ENCODE measurements at regions not wholly inside any gene's neighbourhood (a gene's known extent, or its start where the extent isn't known, plus 50 kb on each side); places are given as distances from the start of the nearest gene placed in this dataset.
"Not testable (repeated sequence)": the region's sequence is repeated elsewhere in the genome, so short reads cannot be mapped to it uniquely, and the experiment has no call there.

DNA sequence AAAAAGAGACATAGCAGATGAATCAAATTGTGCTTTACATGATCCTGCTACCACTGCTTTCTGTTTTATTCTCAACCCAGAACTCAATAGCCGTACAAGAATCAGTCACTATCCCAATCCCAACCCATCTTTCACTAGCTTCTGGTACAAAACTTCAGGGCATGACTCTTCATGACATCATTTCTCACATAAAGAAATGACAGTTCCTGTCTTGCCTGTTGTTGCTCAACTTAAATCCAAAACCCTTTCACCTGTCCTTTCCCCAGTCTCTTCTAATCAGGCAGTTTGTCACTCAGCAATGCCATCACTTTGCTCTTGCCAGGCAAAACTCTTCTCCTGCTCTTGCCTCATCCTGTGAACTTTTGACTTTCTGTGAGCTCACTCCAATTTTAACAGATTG is 962.8 kb downstream of the GALC start:
- ATAC-seq = no peak
- no peak for DNase-seq
- intact Hi-C loops (cut with DNase I, micrococcal nuclease) = no loop called here

DNA sequence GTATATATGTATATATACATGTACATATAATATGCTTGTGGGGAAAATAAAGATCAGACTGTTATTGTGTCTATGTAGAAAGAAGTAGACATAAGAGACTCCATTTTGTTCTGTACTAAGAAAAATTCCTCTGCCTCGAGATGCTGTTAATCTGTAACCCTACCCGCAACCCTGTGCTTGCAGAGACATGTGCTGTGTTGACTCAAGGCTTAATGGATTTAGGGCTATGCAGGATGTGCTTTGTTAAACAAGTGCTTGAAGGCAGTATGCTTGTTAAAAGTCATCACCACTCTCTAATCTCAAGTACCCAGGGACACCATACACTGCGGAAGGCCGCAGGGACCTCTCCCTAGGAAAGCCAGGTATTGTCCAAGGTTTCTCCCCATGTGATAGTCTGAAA is 972.9 kb downstream of the GALC start:
- intact Hi-C loops (cut with DNase I, micrococcal nuclease); ATAC-seq; DNase-seq: not testable (repeated sequence)

DNA sequence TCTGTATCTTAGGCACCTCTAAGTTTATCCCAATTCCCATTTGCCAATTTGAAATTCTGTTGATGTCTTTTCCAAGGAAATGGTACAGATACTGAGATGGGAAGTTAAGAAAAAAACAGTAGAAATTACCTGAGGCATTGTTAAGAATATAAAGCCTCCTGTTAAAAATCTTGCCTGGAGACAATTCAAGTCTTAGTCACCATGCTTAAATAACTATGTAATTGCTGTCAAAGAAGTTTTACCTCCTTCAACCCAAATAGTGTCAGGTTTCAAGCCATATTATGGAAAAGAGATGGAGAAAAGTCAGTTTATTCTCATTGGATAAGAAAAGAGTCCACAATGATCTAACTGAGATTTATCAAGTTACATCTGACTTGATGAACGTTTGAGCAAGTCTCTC is 974.7 kb downstream of the GALC start:
- no peak for DNase-seq
- no peak for ATAC-seq
- intact Hi-C loops (cut with DNase I, micrococcal nuclease) = no loop called here

DNA sequence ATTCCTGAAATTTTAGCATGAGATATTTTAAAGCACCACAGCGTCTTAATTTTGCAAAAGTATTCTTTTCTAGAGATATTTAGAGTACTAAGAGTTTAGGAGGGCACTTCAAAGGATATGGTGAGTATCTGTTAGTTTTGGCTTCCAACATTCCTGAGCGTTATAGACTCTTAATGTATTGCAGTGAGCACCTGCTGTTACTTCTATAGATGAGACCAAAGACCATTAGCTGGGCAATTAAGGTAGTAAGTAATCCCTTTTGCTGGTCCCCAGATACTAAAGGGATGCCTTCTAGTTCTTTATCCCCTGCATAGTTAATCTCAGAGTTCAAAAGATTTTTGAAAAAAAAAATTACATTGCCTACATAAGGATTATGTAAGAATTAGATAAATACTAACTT is 975.6 kb downstream of the GALC start:
- ATAC-seq (no peak), DNase-seq (no peak)
- intact Hi-C loops (cut with DNase I, micrococcal nuclease) = no loop called here

DNA sequence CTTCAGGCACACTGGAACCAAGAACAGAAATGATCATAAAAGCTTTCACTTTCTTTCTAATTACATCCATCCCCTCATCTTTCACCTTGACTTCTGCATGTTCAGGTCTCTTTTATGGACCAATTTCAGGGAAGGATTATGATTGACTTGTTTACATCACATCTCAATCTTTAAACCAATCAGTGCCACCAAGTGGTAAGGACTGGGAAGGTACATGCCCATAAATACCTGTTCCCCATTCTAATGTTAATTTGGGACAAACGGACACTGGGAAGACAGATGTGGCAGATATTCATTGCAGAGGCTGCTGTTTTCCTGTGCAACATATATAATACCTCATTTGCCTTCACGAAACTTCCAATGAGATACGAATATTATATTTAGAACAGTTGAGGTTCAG is 978.1 kb downstream of the GALC start:
- ATAC-seq = no peak
- DNase-seq = no peak
- intact Hi-C loops (cut with DNase I, micrococcal nuclease) = no loop called here

DNA sequence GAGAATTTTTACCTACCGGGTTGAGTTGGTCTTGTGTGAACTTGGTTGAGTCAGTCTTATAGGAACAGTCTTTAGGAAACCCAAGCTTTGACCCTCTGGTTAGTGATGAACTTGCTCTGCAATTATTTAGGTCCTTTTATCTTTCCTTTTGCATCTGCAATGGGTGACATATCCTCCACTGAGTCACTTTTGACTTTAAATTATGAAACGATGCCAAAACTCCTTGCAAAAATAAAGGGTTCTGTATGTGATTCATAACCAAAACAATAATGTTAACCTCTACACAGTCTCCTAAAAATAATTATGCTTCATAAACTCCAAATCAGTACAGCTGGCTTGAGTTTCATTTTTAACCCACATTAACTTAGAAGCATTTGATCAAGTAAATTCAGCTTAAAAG is 979.4 kb downstream of the GALC start:
- no peak for ATAC-seq
- intact Hi-C loops (cut with DNase I, micrococcal nuclease) = no loop called here
- no peak for DNase-seq

DNA sequence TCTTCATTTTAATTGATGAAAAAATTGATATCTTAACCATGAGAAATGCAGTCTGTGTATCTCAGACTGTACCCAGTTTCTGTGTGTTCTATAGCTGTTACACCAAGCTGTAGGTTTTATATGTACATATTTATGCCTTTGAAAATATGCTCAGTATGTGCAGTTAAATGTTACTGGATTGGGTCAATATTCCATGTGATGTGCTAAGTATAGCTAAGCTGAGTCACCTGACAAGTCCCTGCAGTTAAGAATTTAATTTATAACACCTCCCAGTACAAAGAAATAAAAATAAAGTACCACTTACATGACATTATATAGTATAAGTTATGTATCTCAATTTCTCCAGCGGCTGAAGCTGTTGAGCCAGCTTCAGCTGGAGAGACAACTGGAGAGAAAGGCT is 984.0 kb downstream of the GALC start:
- ATAC-seq (no peak), DNase-seq (no peak)

DNA sequence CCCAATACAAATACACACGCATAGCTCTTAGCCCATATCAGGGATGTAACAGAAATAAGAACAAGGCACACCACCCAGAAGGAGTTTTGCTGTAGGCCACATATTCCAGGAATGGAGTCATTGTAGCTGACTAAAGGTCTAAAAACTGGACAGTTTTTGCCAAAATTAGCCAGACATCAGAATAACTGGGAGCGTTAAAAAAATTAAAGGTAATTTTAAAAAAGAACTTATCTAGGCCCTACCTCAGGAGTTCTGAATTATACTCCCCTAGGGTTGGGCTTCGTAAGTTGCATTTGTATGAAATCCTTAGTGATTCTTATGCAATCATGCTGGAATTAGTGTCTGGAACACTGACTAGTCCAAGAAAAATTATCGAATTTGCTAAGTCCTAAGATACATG is 987.7 kb downstream of the GALC start:
- DNase-seq (no peak), ATAC-seq (no peak)
- intact Hi-C loops (cut with DNase I, micrococcal nuclease) = no loop called here

More for the DNA sequence above, 984.0 kb downstream of the GALC start:
- intact Hi-C loops (cut with DNase I, micrococcal nuclease) = no loop called here

DNA sequence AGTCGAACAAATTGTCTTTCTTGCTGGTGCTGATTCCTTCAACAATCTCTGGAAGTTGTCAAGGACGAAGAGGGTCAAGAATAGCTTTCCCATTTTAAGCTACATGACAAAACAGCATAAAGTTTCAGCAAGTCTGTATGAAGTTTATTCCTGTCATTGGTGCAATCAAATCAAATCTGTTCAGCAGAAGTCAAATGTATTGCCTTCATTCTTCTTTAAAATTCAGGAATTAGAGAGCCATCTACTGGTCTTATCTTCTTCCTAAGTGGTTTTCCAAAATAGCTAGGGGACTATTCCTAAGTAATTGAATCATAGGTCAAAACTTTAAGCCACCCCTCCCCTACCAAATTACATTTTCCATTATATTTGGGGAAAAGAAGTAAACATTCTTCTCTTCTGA is 990.2 kb downstream of the GALC start:
- intact Hi-C loops (cut with DNase I, micrococcal nuclease) = no loop called here
- no peak for DNase-seq
- no peak for ATAC-seq

DNA sequence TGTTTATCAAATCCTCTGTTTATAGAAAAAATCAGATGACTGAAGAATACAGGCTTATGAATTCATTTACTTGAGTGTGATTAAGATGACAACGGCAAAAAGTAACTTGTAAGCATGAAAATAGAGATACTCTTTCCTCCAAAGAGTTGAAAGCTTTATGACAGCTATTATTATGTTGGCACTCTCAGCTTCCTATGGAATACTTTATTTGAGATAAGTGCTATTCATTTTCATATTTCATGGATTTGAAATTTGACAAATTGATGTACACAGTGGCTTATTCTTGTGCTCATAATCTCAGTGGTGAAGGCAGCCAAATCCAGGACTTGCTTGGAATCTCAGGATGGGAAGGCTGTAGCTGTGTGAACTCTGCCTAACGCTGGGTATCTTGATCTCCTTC is 991.6 kb downstream of the GALC start:
- ATAC-seq (no peak), DNase-seq (no peak)
- intact Hi-C loops (cut with DNase I, micrococcal nuclease) = no loop called here

DNA sequence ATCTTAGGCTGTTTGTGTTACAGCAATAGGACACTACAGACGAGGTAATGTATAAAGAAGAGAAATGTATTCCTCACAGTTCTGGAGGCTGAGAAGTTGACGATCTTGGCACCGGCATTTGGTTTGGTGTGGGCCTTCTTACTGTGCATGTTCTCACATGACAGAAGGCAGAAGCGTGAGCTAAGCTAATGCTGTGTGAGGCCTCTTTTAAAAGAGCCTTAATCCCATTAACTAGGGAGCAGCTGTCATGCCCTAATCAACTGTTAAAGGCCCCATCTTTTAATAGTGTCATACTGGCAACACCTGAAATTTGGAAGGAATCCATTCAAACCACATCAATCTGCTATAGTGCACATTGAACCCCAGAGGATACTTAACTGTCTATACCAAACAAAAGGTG is 992.9 kb downstream of the GALC start:
- ATAC-seq = no peak
- DNase-seq = no peak
- intact Hi-C loops (cut with DNase I, micrococcal nuclease) = no loop called here

DNA sequence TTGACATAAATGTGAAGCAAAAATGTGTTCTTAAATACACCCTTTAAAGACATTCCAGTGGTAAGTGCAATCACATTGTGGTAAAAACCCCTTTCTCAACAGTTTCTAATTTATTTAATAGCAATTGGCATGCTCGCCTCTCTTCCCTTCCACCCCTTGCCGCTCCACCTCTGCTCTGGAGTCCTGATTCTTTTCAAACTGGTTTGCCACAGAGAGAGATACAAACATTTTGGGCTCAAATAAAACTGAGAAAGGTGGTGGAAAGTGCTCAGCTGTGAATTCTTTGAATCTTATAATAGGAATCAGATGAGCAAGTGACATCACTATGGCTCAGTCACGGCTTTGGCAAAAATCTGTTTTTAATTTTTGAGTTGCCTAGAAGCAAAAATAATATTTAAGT is 993.9 kb downstream of the GALC start:
- intact Hi-C loops (cut with DNase I, micrococcal nuclease) = no loop called here
- ATAC-seq (no peak), DNase-seq (no peak)

DNA sequence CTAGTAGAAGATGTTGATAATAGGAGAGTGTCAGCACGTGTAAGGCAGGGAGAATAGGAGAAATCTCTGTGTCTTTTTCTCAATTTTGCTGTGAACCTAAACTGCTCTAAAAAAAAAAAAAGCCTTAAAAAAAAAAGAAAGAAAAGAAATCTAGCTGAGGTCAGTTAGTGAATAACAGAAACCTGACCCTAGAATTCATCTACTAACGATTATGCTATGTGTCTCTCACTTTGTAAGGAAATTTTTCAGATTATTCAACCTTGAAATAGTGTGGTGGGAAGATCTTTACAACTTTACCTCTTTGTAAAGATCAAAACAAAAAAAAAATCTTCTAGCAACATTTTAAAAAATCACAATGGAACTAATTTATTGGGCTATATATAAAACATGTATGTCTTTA is 995.7 kb downstream of the GALC start:
- intact Hi-C loops (cut with DNase I, micrococcal nuclease) = no loop called here

DNA sequence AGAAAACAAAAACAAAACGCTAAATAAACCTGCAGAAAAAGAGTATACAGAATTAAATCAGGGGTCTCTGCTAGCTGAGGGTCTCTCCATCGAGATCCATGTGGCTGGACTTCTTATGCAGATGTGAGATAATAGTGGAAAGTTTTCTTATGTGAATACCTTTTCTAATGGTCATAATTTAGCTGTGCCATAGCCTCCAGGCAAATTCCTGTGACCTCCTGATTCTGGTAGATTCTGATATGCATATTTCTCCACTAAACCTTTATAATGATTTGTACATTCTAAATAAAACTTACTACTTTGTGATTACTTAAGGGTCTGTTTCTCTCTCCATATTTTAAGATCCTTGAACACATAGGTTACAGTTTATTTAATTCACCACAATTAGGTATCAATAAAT is 1002.6 kb downstream of the GALC start:
- intact Hi-C loops (cut with DNase I, micrococcal nuclease) = no loop called here
- DNase-seq (no peak), ATAC-seq (no peak)

More for the DNA sequence above, 995.7 kb downstream of the GALC start:
- DNase-seq (no peak), ATAC-seq (no peak)

DNA sequence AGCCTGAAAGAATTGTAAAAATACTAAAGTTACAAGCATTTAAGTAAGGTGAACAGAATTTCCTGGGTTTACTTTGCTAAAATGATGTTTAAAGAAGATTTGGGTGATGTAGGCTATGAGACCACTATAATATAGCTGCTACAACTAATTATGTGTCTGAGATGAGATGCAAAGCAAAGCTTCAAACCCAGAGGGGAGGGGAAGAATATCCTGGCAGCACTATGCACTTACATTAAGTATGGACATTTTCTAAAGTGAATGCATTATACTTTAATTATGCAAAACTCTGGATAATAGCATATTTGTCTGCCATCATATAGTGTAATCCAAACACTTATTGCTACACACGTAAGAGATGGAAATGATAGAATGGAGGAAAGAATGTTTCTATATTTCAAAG is 1003.7 kb downstream of the GALC start:
- intact Hi-C loops (cut with DNase I, micrococcal nuclease) = no loop called here
- DNase-seq (no peak), ATAC-seq (no peak)

DNA sequence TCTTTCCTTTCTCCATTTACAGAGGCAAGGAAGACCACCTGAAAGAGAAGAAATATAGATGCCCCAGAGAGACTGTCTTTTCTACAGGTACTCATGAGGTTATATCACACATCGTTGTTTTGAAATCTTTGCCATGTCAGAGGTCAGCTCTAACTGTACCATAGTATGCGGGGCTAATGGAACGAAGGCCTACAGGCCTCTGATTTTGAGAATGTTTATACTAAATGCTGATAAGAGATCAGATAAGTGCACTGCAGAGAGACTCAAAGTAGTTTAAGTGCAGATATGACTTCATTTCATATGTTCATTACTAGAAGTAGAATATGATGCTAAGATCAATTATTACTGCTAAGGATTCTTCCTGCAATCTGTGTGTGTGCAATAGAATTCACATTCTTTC is 1005.0 kb downstream of the GALC start:
- DNase-seq (no peak), ATAC-seq (no peak)
- intact Hi-C loops (cut with DNase I, micrococcal nuclease) = no loop called here

DNA sequence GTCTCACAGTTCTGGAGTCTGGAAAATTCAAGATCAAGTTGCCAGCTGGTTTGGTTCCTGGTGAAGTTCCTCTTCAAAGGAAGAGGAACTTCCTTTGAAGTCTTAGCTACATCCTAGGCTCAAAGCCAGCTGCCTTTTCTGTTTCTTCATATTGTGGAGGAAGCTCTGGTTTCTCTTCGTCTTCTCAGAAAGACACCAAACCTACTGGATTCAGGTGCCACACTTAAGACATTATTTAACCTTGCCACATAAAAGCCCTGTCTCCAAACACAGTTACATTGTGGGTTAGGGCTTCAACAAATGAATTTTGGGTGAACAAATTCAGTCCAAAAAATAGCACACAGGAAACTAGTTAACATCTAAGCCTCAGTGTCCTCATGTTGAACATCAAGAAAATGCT is 1019.8 kb downstream of the GALC start:
- DNase-seq = no peak
- no peak for ATAC-seq
- intact Hi-C loops (cut with DNase I, micrococcal nuclease) = no loop called here

DNA sequence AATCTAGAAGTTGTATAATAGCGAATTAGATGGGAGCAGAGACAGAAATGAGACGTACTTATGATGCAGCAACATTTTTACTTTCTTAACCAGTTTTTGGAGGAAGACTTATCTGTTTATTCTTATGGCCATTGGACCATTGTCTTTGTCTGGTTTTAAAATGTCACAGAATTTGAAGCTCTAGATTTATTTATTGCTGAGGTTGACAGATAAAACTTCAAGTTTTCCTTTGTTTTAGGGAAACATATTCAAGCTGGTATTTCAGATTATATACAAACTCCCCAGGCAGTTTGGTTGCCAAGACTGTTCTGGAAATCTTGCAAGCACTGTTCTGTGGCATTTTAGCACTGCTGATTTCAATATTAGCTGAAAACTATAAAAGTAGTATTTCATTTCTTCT is 1021.7 kb downstream of the GALC start:
- no peak for DNase-seq
- no peak for ATAC-seq
- intact Hi-C loops (cut with DNase I, micrococcal nuclease) = no loop called here

DNA sequence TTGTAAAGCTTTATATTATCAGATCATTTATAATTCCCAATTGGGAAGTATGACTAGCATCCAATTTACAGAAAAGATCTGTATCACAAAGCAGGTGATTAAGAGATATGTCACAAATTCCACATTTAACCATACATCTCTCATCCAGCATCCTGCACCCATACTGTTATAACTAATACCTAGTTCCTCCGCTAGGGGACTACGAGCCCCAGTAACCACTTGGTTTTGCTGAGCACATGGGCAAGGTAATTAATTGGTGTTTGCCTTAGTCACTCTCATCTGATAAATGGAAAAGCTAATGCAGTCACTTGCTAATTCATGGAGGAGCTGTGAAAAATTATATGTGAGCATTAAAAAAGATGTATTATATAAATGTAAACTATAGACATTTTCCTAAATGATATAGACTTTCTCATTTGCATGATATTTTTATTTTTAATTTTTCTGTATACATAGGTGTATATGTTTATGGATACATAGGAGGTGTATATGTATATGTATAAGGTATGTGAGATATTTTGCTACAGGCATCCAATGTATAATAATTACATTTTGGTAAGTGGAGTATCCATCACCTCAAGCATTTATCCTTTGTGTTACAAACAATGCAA is 1031.8 kb downstream of the GALC start:
- ATAC-seq (no peak), DNase-seq (no peak)
- intact Hi-C loops (cut with DNase I, micrococcal nuclease) = no loop called here

DNA sequence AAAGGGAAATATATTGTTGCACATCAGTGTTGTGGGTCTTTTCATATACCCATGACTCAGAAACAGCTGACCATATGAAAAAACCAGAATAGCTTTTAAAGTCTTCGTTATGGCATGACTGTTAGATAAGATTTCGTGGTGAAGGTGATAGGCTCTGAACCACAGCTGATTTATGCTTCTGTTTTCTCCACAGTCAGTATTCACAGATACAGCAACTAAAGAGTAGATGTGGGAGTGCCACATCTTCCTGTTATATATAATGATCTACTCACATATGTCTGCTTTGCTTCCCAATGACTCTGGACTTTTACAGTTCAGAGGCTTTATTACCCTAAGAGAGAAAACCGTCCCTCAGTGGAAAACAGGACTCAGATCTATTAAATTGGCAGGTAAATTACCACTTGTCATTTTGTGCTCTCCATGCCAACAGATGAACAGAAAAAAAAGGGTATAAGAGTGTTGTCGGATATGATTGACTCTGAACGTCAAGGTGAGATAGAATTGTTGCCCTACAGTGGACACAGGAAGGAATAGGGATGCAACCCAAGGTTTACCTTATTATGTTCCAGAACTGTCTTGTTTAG is 1037.1 kb downstream of the GALC start:
- no peak for DNase-seq
- intact Hi-C loops (cut with DNase I, micrococcal nuclease) = no loop called here
- no peak for ATAC-seq

DNA sequence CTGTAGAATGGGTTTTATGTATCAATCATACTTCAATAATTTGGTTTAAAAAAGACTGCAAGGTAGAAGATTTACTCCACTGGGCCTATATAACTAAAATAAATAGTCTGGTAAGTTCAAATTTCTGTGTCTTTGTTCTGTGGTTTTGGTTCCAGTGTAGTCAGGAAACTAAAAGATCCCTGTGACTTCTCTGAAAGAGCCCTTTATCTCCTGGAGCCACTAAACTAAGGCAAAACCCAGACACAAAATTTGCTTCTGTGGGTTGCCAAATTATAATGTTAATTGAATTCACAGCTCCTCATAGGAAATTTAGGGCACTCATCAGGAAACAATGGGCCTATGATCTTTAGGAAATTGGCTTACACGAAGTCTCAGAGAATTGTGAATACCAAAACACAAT is 1038.4 kb downstream of the GALC start:
- DNase-seq (no peak), ATAC-seq (no peak)
- intact Hi-C loops (cut with DNase I, micrococcal nuclease) = no loop called here

Measured in left colon (tissue), 2 donors.